ENCODE measurements at regions not wholly inside any gene's neighbourhood (a gene's known extent, or its start where the extent isn't known, plus 50 kb on each side); places are given as distances from the start of the nearest gene placed in this dataset.

GRCh38 chr22:27120036-27120435 lies 462.6 kb downstream of the MIAT start:
- no peak for DNase-seq (ENCODE audit: low spot score)

GRCh38 chr22:27122574-27122973 lies 465.2 kb downstream of the MIAT start:
- DNase-seq (ENCODE audit: low spot score): no peak

GRCh38 chr22:27123880-27124279 lies 466.5 kb downstream of the MIAT start:
- DNase-seq (ENCODE audit: low spot score): no peak

GRCh38 chr22:27124351-27124966 lies 467.1 kb downstream of the MIAT start:
- DNase-seq (ENCODE audit: low spot score): no peak

DNA sequence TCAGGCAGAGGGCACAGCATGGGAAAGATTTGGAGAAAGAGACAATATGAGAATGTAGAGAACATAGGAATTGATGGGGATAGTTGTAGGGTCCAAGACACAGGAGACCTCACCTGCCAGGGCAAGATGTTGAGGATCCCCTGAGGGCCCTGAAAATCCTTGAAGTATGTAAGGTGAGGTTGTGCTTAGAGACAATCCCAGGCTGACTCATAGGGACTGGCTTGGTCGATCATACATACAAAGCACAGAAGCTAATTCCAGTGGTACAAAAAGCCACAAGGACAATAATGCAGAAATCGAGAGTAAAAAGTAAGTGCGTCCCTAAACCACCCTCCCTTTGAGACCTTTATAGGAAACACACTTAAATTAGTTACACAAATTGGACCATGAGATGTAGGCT lies 468.2 kb downstream of the MIAT start:
- DNase-seq (ENCODE audit: low spot score): no peak

DNA sequence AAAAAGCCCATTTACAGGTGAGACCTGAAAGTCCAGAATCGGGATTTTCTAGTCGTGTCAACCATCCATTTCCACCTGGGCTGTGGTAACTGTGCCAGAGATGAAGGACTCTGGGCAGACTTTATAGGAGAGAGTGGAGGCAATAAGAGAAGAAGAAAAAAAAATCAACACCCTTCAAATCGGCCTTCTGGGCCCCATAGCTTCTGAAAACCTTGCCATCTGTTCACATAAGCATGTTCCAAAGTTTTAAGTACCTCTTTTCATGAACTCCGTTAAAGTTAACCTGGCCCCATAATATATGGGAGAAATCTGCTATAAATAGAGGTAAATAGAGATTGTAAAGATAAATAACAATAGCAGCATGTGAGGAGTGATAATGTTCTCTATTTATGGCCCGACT lies 470.5 kb downstream of the MIAT start:
- no peak for DNase-seq (ENCODE audit: low spot score)

- DNase-seq (ENCODE audit: low spot score): no peak
These were observed 471.2 kb downstream of the MIAT start for GRCh38 chr22:27128461-27129085.

- no peak for DNase-seq (ENCODE audit: low spot score)
These were observed 471.9 kb downstream of the MIAT start for GRCh38 chr22:27129266-27129665.

GRCh38 chr22:27130906-27131305 lies 473.5 kb downstream of the MIAT start:
- no peak for DNase-seq (ENCODE audit: low spot score)

DNA sequence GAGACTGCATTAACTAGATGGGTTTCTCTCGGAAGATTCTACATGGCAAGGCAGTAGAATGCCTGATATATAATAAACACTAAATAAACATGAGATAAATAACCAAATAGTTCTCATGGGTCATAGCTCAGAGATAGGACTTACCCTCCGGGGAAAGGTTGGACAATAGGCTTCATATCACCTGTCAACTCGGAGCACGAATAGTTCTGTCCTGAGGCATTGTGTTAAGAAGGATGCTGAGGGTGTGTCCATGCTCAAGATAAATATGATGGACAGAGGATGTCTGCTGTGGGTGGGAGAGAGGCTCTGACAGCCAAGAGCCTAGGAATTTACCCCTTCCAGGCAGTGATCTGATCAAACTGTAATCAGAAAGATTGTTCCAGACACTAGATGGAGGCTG lies 474.0 kb downstream of the MIAT start:
- DNase-seq (ENCODE audit: low spot score): no peak

DNA sequence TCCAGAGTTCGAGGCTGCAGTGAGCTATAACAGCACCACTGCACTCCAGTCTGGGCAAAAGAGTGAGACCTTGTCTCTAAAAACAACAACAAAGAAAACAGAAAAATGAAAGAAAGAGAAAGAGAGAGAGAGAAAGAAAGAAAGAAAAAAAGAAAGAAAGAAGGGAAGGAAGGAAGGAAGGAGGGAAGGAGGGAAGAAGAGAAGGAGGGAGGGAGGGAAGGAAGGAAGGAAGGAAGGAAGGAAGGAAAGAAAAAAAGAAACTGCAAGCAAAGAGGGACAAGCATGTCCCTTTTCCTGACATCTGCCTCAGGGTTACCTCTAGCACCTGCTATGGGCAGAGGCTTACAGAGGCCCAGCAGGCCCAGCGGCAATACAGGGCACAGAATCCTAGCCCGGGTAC lies 475.0 kb downstream of the MIAT start:
- DNase-seq (ENCODE audit: low spot score): no peak

GRCh38 chr22:27133019-27133431 lies 475.6 kb downstream of the MIAT start:
- DNase-seq (ENCODE audit: low spot score): no peak

GRCh38 chr22:27133681-27134314 lies 476.4 kb downstream of the MIAT start:
- no peak for DNase-seq (ENCODE audit: low spot score)

DNA sequence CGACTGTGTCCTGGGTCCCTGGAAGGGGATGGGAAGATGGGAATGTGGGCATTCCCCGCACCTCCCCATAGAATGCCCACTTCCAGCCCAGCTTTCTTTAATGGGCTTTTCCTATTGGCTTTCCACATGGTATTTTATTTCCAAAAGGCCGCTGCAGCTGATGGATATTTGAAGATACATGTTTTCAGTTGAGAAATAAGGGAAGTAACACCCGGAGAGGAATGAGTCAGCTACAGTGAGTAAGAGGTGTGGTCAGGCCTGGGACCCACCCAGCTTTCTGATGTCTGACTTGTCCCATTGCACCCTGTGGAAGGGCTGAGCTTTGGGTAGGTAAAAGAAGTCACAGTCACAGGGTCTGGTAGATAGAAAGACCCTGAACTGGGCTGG lies 476.9 kb downstream of the MIAT start:
- peak; percentile 83 for DNase-seq (ENCODE audit: low spot score)

DNA sequence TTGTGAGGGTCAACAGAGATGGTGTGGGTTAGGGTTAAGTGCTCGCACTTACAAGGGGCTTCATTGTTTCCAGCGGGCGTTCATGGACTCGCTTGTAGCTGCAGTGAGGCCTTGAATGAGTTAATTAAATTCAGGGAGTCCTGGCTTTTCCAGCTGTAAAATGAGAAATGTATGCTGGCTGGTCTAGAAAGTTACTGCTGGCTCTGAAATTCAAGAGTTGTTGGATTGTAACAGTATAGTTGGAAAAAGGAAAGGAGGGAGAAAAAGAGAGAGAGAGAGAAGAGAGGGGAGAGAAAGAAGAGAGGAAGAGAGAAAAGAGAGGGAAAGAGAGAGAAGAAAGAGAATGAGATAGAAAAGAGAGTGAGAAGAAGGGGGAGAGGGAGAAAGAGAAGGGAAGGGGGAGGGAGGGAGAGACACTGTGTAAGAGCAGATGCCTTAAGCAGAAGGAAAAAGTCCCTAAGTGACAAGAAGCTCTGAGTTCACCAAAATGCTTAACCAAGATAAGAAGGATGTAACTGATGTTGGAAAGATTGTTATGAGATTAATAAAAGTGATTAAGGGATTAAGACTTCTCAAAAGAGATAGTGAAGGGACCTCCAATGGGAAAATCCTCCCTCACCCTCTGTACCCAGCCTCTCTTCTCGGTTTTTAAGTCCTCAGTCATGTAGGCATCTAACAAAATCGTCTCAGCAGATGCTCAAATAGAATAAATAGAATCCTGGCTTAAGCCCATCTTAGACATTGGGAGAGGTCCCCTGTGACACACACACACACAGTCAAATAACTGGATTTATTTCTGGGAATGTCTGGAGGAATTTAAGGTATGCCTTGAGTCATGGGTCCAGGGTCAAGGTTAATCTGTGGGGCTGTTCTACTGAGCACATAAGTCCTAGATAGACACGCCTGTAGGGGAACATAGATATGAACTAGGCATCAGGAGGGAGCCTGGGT lies 477.9 kb downstream of the MIAT start:
- peak; percentile 46 for DNase-seq (ENCODE audit: low spot score)

DNA sequence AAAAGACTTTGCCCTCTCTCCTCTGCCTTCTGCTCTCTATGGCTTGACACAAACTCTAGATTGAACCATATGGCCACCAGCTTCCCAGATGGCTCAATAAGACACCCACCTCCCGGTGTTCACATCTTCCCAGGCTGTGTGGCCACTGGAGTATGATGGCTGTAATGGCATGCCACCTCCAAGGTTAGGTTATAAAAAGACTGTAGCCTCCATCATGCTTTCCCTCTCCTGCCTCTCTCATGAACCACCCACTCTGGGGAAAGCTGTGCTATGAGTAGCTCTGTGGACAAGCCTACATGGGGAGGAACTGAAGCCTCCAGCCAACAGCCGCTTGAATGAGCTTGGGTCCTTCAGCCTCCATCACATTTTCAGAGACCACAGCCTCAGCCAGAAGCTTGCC lies 479.2 kb downstream of the MIAT start:
- no peak for DNase-seq (ENCODE audit: low spot score)

- DNase-seq (ENCODE audit: low spot score): no peak
These were observed 480.5 kb downstream of the MIAT start for GRCh38 chr22:27137871-27138337.

DNA sequence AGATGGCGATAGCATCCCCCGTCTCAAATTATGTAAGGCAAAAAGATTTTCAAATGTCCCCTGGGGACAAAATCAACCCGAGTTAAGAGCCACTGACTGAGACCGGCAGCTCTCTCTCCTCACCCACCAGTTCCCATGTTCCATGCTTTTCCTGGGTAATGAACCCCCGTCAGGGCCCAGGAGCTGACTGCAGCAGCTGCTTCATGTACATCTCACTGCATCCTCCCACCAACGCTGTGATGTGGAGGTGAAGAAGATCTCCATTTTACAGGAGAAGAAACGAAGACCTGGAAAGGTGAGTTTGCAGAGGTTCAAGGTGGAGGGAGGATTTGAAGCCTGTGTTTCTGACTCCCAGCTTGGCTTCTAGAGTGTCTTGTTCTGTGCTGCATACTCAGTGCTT lies 481.1 kb downstream of the MIAT start:
- DNase-seq (ENCODE audit: low spot score): no peak

- peak; percentile 14 for DNase-seq (ENCODE audit: low spot score)
These were observed 482.6 kb downstream of the MIAT start for GRCh38 chr22:27139935-27140511.

- DNase-seq (ENCODE audit: low spot score): no peak
These were observed 484.9 kb downstream of the MIAT start for GRCh38 chr22:27142286-27142685.

DNA sequence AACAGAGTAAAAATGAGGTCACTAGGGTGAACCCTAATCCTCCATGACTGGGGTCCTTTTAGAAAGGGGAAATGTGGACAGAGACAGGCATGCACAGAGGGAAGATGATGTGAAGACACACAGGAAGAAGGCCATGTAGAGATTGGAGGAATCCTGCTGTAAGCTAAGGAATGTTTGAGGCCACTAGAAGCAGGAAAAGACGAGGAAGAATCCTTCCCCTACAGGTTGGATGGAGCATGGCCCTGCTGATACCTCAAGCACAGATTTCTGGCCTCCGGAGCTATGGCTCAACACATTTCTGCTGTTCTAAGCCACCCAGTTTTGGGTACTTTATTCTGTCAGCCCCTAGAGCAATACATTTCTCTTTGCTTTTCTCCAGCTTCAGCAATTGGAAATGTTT lies 486.9 kb downstream of the MIAT start:
- DNase-seq (ENCODE audit: low spot score): no peak

Measured in SW480 (cell line).